ENCODE measurements at regions not wholly inside any gene's neighbourhood (a gene's known extent, or its start where the extent isn't known, plus 50 kb on each side); places are given as distances from the start of the nearest gene placed in this dataset.

DNA sequence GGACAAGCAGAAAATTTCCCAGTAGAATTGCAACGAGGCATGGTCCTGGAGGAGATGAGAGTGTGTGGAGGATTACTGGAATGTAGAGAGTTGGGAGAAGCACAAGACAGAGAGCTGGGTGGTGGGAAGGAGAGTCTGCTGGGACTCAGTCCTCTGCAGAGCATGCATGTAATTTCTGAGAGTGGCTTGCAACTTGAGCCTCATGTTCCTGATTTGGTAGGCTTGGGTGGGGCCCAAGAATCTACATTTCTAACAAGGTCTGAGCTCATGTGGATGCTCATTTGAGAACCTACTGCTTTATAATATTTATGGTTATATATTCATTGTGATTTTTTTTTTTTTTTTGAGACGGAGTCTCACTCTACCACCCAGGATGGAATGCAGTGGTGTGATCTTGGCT, 317.9 kb upstream of the COBL start:
- TF ChIP-seq CTCF (conservative IDR thresholded peaks at IDR 0.05) (no peak), EZH2 (IDR thresholded peaks at IDR 0.05; ENCODE audit: low read depth) (no peak)
